HEK293 (cell line): ENCODE measurements at regions not wholly inside any gene's neighbourhood (a gene's known extent, or its start where the extent isn't known, plus 50 kb on each side); places are given as distances from the start of the nearest gene placed in this dataset.

ENCODE experiments used
- CTCF ChIA-PET: fragments of 350-600 bp; formaldehyde crosslinking; extraction: SDS; loops from one replicate; lab custom pipeline; 2021; ENCODE audit warnings: antibody characterized with exemption; lab: Yijun Ruan, JAX
- POLR2A ChIA-PET: fragments of 300-600 bp; formaldehyde crosslinking; extraction: SDS; loops from one replicate; lab custom pipeline; 2020; ENCODE audit warnings: antibody characterized with exemption, inconsistent platforms; lab: Yijun Ruan, JAX
- H3K27ac ChIP-seq: fragments of 200-500 bp; sonication (Bioruptor generic); 2 replicates; pipeline ENCODE4 v1.5.1; 2014; ENCODE audit warnings: low read depth, low read length, control low read depth, inconsistent platforms; ENCODE audit errors: extremely low read depth
- H3K36me3 ChIP-seq, 2 experiments: fragments of 200-500 bp in 1 of 2; sonication (Bioruptor generic) in 1 of 2; 1 replicate in 1 of 2; 2 replicates in 1 of 2; pipeline ENCODE4 v1.5.1; 2014 to 2017; ENCODE audit warnings: inconsistent platforms in 2 of 2, low read length in 2 of 2; ENCODE audit not compliant: control insufficient read depth in 2 of 2, insufficient read depth in 1 of 2
- H3K4me1 ChIP-seq: fragments of 200-500 bp; sonication (Bioruptor generic); 2 replicates; pipeline ENCODE4 v1.5.1; 2014; ENCODE audit warnings: mild to moderate bottlenecking, low read length, inconsistent platforms; ENCODE audit not compliant: control insufficient read depth, insufficient read depth
- H3K4me3 ChIP-seq: 2 replicates; pipeline ENCODE4 v1.5.1; 2011; ENCODE audit warnings: low read depth, mild to moderate bottlenecking, control low read depth, low read length, moderate library complexity
- H3K9me3 ChIP-seq: fragments of 200-500 bp; sonication (Bioruptor generic); 2 replicates; pipeline ENCODE4 v1.5.1; 2014; ENCODE audit warnings: low read depth, low read length, inconsistent platforms; ENCODE audit not compliant: control insufficient read depth, insufficient read depth
- KLF10 ChIP-seq: fragments of 450-650 bp; IDR thresholded peaks from 2 replicates; pipeline ENCODE4 v1.5.1; 2018; ENCODE audit warnings: missing biosample characterization, mild to moderate bottlenecking, missing genetic modification characterization
- MEIS1 ChIP-seq: sonication (generic); formaldehyde crosslinking; IDR thresholded peaks from 2 replicates; pipeline ENCODE4 v1.8.1; 2022; ENCODE audit warnings: missing genetic modification reagents, mild to moderate bottlenecking, borderline replicate concordance
- MYNN ChIP-seq: fragments of 450-650 bp; formaldehyde crosslinking; IDR thresholded peaks from 2 replicates; pipeline ENCODE4 v1.5.1; 2016; ENCODE audit warnings: missing biosample characterization, missing genetic modification characterization, borderline replicate concordance
- PBX3 ChIP-seq: sonication (generic); formaldehyde crosslinking; IDR thresholded peaks from 2 replicates; pipeline ENCODE4 v1.8.1; 2022; ENCODE audit warnings: mild to moderate bottlenecking, moderate library complexity, missing genetic modification reagents
- RBAK ChIP-seq: fragments of 450-650 bp; formaldehyde crosslinking; IDR thresholded peaks from 2 replicates; pipeline ENCODE4 v1.5.1; 2016; ENCODE audit warnings: missing biosample characterization, missing genetic modification characterization
- SP2 ChIP-seq: fragments of 450-650 bp; formaldehyde crosslinking; IDR thresholded peaks from 2 replicates; pipeline ENCODE4 v1.5.1; 2016; ENCODE audit warnings: missing biosample characterization, missing genetic modification characterization
- SP3 ChIP-seq: fragments of 450-650 bp; formaldehyde crosslinking; IDR thresholded peaks from 2 replicates; pipeline ENCODE4 v1.5.1; 2016; ENCODE audit warnings: missing biosample characterization, missing genetic modification characterization
- ZBTB26 ChIP-seq: fragments of 450-650 bp; formaldehyde crosslinking; optimal IDR thresholded peaks from 2 replicates; pipeline ENCODE3; 2016; ENCODE audit warnings: missing biosample characterization, mild to moderate bottlenecking, missing genetic modification characterization
- ZBTB44 ChIP-seq: fragments of 450-650 bp; IDR thresholded peaks from 2 replicates; pipeline ENCODE4 v1.5.1; 2018; ENCODE audit warnings: missing biosample characterization, mild to moderate bottlenecking, missing genetic modification characterization
- ZIC2 ChIP-seq: fragments of 450-650 bp; formaldehyde crosslinking; IDR thresholded peaks from 2 replicates; pipeline ENCODE4 v1.5.1; 2016; ENCODE audit warnings: missing biosample characterization, missing genetic modification characterization
- ZNF155 ChIP-seq: fragments of 450-650 bp; formaldehyde crosslinking; IDR thresholded peaks from 2 replicates; pipeline ENCODE4 v1.5.1; 2016; ENCODE audit warnings: missing biosample characterization, missing genetic modification characterization
- ZNF211 ChIP-seq: fragments of 450-650 bp; formaldehyde crosslinking; IDR thresholded peaks from 2 replicates; pipeline ENCODE4 v1.5.1; 2016; ENCODE audit warnings: low read depth, missing biosample characterization, missing genetic modification characterization
- ZNF221 ChIP-seq: fragments of 450-650 bp; formaldehyde crosslinking; IDR thresholded peaks from 2 replicates; pipeline ENCODE4 v1.5.1; 2017; ENCODE audit warnings: missing biosample characterization, missing genetic modification characterization, borderline replicate concordance
- ZNF239 ChIP-seq: fragments of 450-650 bp; formaldehyde crosslinking; IDR thresholded peaks from 2 replicates; pipeline ENCODE4 v1.5.1; 2016; ENCODE audit warnings: missing biosample characterization, missing genetic modification characterization
- ZNF274 ChIP-seq, 2 experiments: fragments of 200-500 bp in 1 of 2; fragments of 450-650 bp in 1 of 2; sonication (Bioruptor generic) in 1 of 2; formaldehyde crosslinking in 1 of 2; IDR thresholded peaks; 2 replicates each; pipeline versions ENCODE4 v1.5.1 to v1.6.1; 2014 to 2016; ENCODE audit warnings: borderline replicate concordance in 1 of 2, inconsistent platforms in 1 of 2, low read length in 1 of 2, missing biosample characterization in 1 of 2, missing genetic modification characterization in 1 of 2
- ZNF341 ChIP-seq: fragments of 450-650 bp; formaldehyde crosslinking; IDR thresholded peaks from 2 replicates; pipeline ENCODE4; 2016; ENCODE audit warnings: low read depth, missing biosample characterization, missing genetic modification characterization
- ZNF404 ChIP-seq: fragments of 450-650 bp; formaldehyde crosslinking; IDR thresholded peaks from 2 replicates; pipeline ENCODE4 v1.5.1; 2017; ENCODE audit warnings: missing biosample characterization, missing genetic modification characterization
- ZNF521 ChIP-seq: fragments of 450-650 bp; formaldehyde crosslinking; IDR thresholded peaks from 2 replicates; pipeline ENCODE4 v1.5.1; 2017; ENCODE audit warnings: missing biosample characterization, mild to moderate bottlenecking, missing genetic modification characterization
- ZNF529 ChIP-seq: fragments of 450-650 bp; formaldehyde crosslinking; IDR thresholded peaks from 2 replicates; pipeline ENCODE4 v1.5.1; 2017; ENCODE audit warnings: missing genetic modification characterization, missing biosample characterization; ENCODE audit not compliant: insufficient replicate concordance
- ZNF544 ChIP-seq: fragments of 450-650 bp; formaldehyde crosslinking; IDR thresholded peaks from 2 replicates; pipeline ENCODE4 v1.5.0; 2017; ENCODE audit warnings: missing biosample characterization, missing genetic modification characterization
- ZNF621 ChIP-seq: fragments of 450-650 bp; formaldehyde crosslinking; IDR thresholded peaks from 2 replicates; pipeline ENCODE4 v1.5.1; 2017; ENCODE audit warnings: missing biosample characterization, missing genetic modification characterization
- ZNF624 ChIP-seq: fragments of 450-650 bp; formaldehyde crosslinking; IDR thresholded peaks from 2 replicates; pipeline ENCODE4 v1.5.1; 2017; ENCODE audit warnings: missing biosample characterization, missing genetic modification characterization
- ZNF645 ChIP-seq: fragments of 450-650 bp; formaldehyde crosslinking; IDR thresholded peaks from 2 replicates; pipeline ENCODE4; 2016; ENCODE audit warnings: missing biosample characterization, missing genetic modification characterization
- ZNF670 ChIP-seq: fragments of 450-650 bp; formaldehyde crosslinking; IDR thresholded peaks from 2 replicates; pipeline ENCODE4 v1.5.1; 2016; ENCODE audit warnings: missing biosample characterization, missing genetic modification characterization, low read depth
- ZNF792 ChIP-seq: fragments of 450-650 bp; formaldehyde crosslinking; IDR thresholded peaks from 2 replicates; pipeline ENCODE4 v1.5.1; 2016; ENCODE audit warnings: missing biosample characterization, missing genetic modification characterization
- ZNF843 ChIP-seq: fragments of 450-650 bp; formaldehyde crosslinking; IDR thresholded peaks from 2 replicates; pipeline ENCODE4 v1.5.1; 2016; ENCODE audit warnings: missing biosample characterization, missing genetic modification characterization
- TF ChIP-seq, protein P1 (sequence below): IDR thresholded peaks from 2 replicates; pipeline ENCODE4 v1.6.1; 2011; ENCODE audit warnings: mild to moderate bottlenecking, low read depth, low read length, borderline replicate concordance
- TF ChIP-seq, protein P2 (sequence below): fragments of 450-650 bp; formaldehyde crosslinking; IDR thresholded peaks from 2 replicates; pipeline ENCODE4 v1.5.1; 2017; ENCODE audit warnings: missing biosample characterization, missing genetic modification characterization
- TF ChIP-seq, protein P3 (sequence below): fragments of 450-650 bp; formaldehyde crosslinking; IDR thresholded peaks from 2 replicates; pipeline ENCODE4 v1.5.1; 2016; ENCODE audit warnings: missing biosample characterization, missing genetic modification characterization

- H3K9me3 ChIP-seq = no peaks in the 10 kb centered on the region
- TF ChIP-seq ZNF239 (tag by site-specific recombination) (no peak), ZNF404 (tag by site-specific recombination) (no peak), PBX3 (CRISPR knock-in tag) (no peak), ZNF529 (tag by site-specific recombination) (no peak), ZNF621 (no peak), SP3 (no peak), ZNF211 (no peak), ZNF544 (tag by site-specific recombination) (no peak), MEIS1 (CRISPR knock-in tag) (no peak), ZBTB26 (tag by site-specific recombination) (no peak), ZNF645 (tag by site-specific recombination) (no peak), MYNN (tag by site-specific recombination) (no peak), ZNF792 (no peak), ZNF624 (no peak), ZIC2 (tag by site-specific recombination) (no peak), ZNF670 (tag by site-specific recombination) (no peak), KLF10 (tag by site-specific recombination) (no peak)
- TF ChIP-seq, protein P1, sequence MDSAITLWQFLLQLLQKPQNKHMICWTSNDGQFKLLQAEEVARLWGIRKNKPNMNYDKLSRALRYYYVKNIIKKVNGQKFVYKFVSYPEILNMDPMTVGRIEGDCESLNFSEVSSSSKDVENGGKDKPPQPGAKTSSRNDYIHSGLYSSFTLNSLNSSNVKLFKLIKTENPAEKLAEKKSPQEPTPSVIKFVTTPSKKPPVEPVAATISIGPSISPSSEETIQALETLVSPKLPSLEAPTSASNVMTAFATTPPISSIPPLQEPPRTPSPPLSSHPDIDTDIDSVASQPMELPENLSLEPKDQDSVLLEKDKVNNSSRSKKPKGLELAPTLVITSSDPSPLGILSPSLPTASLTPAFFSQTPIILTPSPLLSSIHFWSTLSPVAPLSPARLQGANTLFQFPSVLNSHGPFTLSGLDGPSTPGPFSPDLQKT = no peak
- TF ChIP-seq, protein P2, sequence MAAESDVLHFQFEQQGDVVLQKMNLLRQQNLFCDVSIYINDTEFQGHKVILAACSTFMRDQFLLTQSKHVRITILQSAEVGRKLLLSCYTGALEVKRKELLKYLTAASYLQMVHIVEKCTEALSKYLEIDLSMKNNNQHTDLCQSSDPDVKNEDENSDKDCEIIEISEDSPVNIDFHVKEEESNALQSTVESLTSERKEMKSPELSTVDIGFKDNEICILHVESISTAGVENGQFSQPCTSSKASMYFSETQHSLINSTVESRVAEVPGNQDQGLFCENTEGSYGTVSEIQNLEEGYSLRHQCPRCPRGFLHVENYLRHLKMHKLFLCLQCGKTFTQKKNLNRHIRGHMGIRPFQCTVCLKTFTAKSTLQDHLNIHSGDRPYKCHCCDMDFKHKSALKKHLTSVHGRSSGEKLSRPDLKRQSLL (tag by site-specific recombination) = no peak
- ChIA-PET POLR2A (interaction anchor here (1.2 kb wide), 1 partner anchor 79 kb away, joined by 3 read pairs; no protein-coding TSS in a partner anchor), CTCF (no interaction called here)
- H3K27ac ChIP-seq = no peak overlapping the region
- no peak overlapping the region for H3K4me3 ChIP-seq
- H3K36me3 ChIP-seq = no peaks in the 10 kb centered on the region
- H3K4me1 ChIP-seq = no peaks in the 10 kb centered on the region
Measured at GRCh38 chr4:37765741-37766140, 60.7 kb upstream of the PGM2 start.

DNA sequence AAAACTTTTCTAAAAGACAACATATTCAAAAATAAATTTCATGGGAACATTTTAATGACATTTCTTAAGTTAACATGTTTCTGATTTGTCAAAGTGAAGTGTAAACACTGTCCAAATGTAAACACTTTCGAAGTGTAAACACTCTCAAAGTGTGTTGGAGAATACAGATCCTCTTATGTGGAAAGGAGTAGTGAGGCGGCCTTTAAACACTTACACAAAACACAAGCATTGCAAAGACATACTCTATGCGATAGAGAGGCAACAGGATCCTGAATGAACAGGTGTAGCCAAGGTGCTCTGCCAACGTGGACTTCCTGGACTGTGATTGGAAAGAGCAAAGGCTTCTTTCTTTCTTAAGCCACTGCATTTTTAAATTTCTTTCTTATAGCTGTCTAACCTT lies 62.7 kb upstream of the PGM2 start:
- Histone ChIP-seq H3K27ac (no peak overlapping the region), H3K4me3 (no peak overlapping the region), H3K4me1 (no peaks in the 10 kb centered on the region), H3K36me3 (no peaks in the 10 kb centered on the region), H3K9me3 (no peaks in the 10 kb centered on the region)
- ChIA-PET CTCF (no interaction called here), POLR2A (no interaction called here)
- TF ChIP-seq ZNF274 (IDR thresholded peaks at IDR 0.05; ENCODE audit: low read length) (no peak), ZNF274 (tag by site-specific recombination; IDR thresholded peaks at IDR 0.05; ENCODE audit: borderline replicate concordance) (no peak), SP2 (tag by site-specific recombination) (no peak), ZNF843 (tag by site-specific recombination) (no peak), ZNF341 (tag by site-specific recombination) (no peak), ZNF521 (tag by site-specific recombination) (no peak), ZNF221 (tag by site-specific recombination) (no peak), ZNF155 (tag by site-specific recombination) (no peak), ZBTB44 (no peak), RBAK (no peak)
- TF ChIP-seq, protein P3, sequence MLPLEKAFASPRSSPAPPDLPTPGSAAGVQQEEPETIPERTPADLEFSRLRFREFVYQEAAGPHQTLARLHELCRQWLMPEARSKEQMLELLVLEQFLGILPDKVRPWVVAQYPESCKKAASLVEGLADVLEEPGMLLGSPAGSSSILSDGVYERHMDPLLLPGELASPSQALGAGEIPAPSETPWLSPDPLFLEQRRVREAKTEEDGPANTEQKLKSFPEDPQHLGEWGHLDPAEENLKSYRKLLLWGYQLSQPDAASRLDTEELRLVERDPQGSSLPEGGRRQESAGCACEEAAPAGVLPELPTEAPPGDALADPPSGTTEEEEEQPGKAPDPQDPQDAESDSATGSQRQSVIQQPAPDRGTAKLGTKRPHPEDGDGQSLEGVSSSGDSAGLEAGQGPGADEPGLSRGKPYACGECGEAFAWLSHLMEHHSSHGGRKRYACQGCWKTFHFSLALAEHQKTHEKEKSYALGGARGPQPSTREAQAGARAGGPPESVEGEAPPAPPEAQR (tag by site-specific recombination) = no peak
